Esophagus muscularis mucosa (tissue), 4 donors: ENCODE measurements at regions not wholly inside any gene's neighbourhood (a gene's known extent, or its start where the extent isn't known, plus 50 kb on each side); places are given as distances from the start of the nearest gene placed in this dataset.

Experiments used
- CTCF ChIP-seq, 3 experiments: fragments of 200-600 bp in 2 of 3; fragments of 450-650 bp in 1 of 3; sonication (generic) in 2 of 3; IDR thresholded peaks; one replicate each; pipeline ENCODE4 v1.5.1; 2017 to 2019; ENCODE audit warnings: antibody characterized with exemption in 3 of 3, mild to moderate bottlenecking in 2 of 3, moderate library complexity in 1 of 3
- EP300 ChIP-seq: sonication (generic); formaldehyde crosslinking; IDR thresholded peaks from one replicate; pipeline ENCODE4 v1.6.1; 2017; ENCODE audit warnings: antibody characterized with exemption
- POLR2A ChIP-seq: fragments of 450-650 bp; IDR thresholded peaks from one replicate; pipeline ENCODE4 v1.6.1; 2017; ENCODE audit warnings: antibody characterized with exemption, moderate library complexity, mild to moderate bottlenecking, low read depth

DNA sequence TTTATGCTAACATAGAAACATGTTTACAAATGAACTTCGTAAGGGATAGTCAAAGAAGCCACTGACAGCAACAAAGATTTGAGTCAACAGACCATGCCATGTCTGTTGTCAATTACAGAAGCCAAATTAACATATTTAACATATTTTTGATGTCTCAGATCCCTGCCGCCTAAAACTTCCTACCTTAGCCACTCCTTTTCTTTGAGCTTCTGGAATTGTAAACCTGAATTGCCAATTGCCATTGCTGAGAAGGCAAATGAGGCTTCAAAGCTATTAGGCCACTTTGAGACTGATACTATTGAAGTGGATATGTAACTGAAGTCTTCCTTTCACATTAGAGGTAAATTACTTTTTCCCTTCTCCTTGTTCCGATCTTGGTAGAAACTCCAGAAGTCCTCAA, 66.0 kb upstream of the DSEL start:
- no peak for TF ChIP-seq CTCF (IDR thresholded peaks at IDR 0.05)
- TF ChIP-seq POLR2A, result no peak
- TF ChIP-seq EP300, result no peak
